Left ventricle myocardium inferior (tissue), 1 donor: ENCODE measurements at regions not wholly inside any gene's neighbourhood (a gene's known extent, or its start where the extent isn't known, plus 50 kb on each side); places are given as distances from the start of the nearest gene placed in this dataset.

ENCODE experiments used
- DNase-seq: peaks from one replicate; pipeline ENCODE4 v3.0.0-alpha.2; 2020
- H3K27ac ChIP-seq: fragments of 200-600 bp; replicated peaks from 2 replicates; pipeline ENCODE4 v1.8.0; 2021
- H3K27me3 ChIP-seq: fragments of 200-600 bp; 2 replicates; pipeline ENCODE4 v1.8.0; 2021; ENCODE audit warnings: low read depth
- H3K36me3 ChIP-seq: fragments of 200-600 bp; 2 replicates; pipeline ENCODE4 v1.8.0; 2021
- H3K4me1 ChIP-seq: fragments of 200-600 bp; 2 replicates; pipeline ENCODE4 v1.8.0; 2021
- H3K4me3 ChIP-seq: fragments of 200-600 bp; 2 replicates; pipeline ENCODE4 v1.8.0; 2021; ENCODE audit warnings: mild to moderate bottlenecking, moderate library complexity
- H3K9me3 ChIP-seq: fragments of 200-600 bp; replicated peaks from 2 replicates; pipeline ENCODE4 v1.8.0; 2021
- intact Hi-C: fragments of 100-400 bp; cut with micrococcal nuclease; formaldehyde crosslinking; loops from one replicate; pipeline ENCODE4 v1.11.0; 2022
- TF ChIP-seq, protein P1 (sequence below): fragments of 200-600 bp; IDR thresholded peaks from 2 replicates; pipeline ENCODE4 v1.8.0; 2021; ENCODE audit warnings: antibody characterized with exemption, mild to moderate bottlenecking, borderline replicate concordance
- donor health status: DM: no; HTN: yes; CAD: no; lungs with severe emphysema.

DNA sequence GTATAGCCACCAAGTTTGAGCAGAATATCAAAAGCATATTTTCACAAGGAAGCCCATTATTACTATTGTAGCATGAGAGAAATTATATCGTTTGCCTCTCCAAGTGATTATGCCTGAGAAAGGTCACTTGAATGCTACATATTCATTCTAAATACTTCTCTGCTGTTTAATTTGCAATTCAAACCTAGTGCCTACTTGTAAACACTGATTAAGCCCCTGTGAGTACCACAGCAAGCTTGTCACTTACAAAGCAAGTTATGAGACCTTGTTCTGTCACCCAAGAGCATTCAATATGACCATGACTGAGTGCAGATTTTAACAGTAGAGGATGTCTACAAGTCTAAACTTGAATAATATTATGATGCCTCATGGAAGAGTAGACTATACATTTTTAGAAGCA lies 124.7 kb upstream of the SSTR1 start:
- Histone ChIP-seq H3K4me3 (no peak overlapping the region), H3K27ac (no peak overlapping the region), H3K4me1 (no peaks in the 10 kb centered on the region), H3K27me3 (no peaks in the 10 kb centered on the region), H3K9me3 (no peaks in the 10 kb centered on the region), H3K36me3 (no peaks in the 10 kb centered on the region)
- no peak for DNase-seq
- intact Hi-C loops, result no loop called here
- TF ChIP-seq, protein P1, sequence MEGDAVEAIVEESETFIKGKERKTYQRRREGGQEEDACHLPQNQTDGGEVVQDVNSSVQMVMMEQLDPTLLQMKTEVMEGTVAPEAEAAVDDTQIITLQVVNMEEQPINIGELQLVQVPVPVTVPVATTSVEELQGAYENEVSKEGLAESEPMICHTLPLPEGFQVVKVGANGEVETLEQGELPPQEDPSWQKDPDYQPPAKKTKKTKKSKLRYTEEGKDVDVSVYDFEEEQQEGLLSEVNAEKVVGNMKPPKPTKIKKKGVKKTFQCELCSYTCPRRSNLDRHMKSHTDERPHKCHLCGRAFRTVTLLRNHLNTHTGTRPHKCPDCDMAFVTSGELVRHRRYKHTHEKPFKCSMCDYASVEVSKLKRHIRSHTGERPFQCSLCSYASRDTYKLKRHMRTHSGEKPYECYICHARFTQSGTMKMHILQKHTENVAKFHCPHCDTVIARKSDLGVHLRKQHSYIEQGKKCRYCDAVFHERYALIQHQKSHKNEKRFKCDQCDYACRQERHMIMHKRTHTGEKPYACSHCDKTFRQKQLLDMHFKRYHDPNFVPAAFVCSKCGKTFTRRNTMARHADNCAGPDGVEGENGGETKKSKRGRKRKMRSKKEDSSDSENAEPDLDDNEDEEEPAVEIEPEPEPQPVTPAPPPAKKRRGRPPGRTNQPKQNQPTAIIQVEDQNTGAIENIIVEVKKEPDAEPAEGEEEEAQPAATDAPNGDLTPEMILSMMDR, result no peak

DNA sequence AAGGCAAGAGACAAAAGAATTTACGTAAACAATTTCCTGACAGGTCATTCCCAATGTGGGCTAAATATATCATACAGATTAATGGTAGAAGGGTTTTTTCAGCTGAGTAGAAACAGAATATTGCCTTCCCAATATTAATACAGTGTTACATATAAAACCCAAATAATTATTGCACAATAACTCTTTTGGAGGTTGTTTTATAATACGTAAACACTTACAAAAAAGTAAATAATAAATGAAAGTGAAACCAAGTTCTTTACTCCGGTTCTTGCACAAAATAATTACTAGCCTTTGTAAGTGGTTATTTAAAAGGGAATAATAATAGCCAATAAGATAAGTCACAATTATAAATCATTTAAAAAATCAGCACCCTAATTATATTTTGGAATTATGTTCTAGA lies 118.6 kb upstream of the SSTR1 start:
- Histone ChIP-seq H3K27ac (peak overlapping the region; percentile 17), H3K4me1 (no peaks in the 10 kb centered on the region), H3K27me3 (no peaks in the 10 kb centered on the region), H3K9me3 (peaks cover 25% of the 10 kb centered on the region), H3K36me3 (no peaks in the 10 kb centered on the region), H3K4me3 (peak overlapping the region; percentile 52)
- intact Hi-C loops, result no loop called here
- DNase-seq, result no peak
- TF ChIP-seq, protein P1, result no peak

DNA sequence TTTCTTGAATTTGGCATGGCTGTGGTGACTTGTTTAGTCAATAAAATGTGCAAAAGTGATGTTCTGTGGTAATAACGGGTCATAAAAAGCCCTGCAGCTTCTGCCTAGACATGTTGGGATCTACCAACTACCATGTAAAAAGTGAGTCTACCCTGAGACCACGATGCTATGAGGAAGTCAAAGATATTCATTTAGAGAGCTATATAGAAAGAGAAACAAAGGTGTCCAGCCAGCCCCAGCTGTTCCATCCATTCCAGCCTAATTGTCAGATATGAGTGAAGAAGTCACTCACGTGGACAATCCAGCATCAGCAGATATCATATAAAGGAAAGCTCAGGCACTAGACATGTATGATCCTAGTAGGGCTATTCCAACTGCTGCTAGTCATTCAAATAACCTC lies 117.2 kb upstream of the SSTR1 start:
- peaks cover 38% of the 10 kb centered on the region for H3K9me3 ChIP-seq
- no peaks in the 10 kb centered on the region for H3K27me3 ChIP-seq
- TF ChIP-seq, protein P1, result no peak
- no peak overlapping the region for H3K27ac ChIP-seq
- H3K36me3 ChIP-seq, result no peaks in the 10 kb centered on the region
- H3K4me1 ChIP-seq, result no peaks in the 10 kb centered on the region
- H3K4me3 ChIP-seq, result no peak overlapping the region
- intact Hi-C loops, result no loop called here
- DNase-seq, result no peak

DNA sequence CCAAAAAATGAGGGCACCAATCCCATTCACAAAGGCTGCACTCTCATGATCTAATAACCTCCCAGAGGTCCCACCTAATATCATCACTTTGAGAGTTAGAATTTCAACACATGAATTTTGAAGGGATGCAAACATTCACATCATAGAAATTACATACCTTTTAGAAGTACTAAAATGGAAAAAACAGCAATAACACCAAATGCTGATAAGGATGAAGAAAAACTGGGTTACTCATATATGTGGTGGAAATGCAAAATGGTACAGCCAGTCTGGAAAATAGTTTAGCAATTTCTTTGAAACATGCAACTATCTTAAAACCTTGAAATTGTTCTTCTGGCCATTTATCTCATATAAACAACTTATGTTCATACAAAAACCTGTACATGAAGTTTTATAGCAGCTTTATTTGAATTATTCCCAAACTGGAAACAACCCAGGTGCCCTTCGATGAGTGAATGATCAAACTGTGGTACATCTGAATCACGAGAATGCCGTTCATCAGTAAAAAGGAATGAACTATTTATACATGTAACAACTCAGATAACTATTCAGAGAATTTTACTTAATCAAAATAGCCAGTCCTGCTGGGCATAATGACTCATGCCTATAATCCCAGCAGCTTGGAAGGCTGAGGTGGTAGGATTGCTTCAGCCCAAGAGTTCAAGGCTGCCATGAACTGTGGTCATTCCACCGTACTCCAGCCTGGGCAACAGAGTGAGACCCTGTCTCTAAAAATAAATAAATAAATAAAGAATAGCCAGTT lies 109.4 kb upstream of the SSTR1 start:
- peaks cover 64% of the 10 kb centered on the region for H3K9me3 ChIP-seq
- intact Hi-C loops, result no loop called here
- TF ChIP-seq, protein P1, result no peak
- DNase-seq, result no peak
- H3K27me3 ChIP-seq, result no peaks in the 10 kb centered on the region
- H3K4me3 ChIP-seq, result no peak overlapping the region
- no peaks in the 10 kb centered on the region for H3K4me1 ChIP-seq
- no peak overlapping the region for H3K27ac ChIP-seq
- no peaks in the 10 kb centered on the region for H3K36me3 ChIP-seq

DNA sequence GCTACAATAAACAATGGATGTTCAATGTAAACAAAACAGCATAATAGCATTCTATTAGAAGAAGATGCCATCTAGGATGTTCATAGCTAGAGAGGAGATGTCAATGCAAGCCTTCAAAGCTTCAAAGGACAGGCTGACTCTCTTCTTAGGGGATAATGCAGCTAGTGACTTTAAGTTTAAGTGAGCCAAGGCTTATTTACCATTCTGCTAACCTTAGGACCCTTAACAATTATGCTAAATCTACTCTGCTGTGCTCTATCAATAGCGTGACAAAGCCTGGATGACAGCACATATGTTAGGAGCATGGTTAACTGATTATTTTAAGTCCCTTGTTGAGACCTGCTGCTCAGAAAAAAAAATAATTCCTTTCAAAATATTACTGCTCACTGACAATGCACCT lies 106.0 kb upstream of the SSTR1 start:
- Histone ChIP-seq H3K27ac (no peak overlapping the region), H3K27me3 (no peaks in the 10 kb centered on the region), H3K4me1 (no peaks in the 10 kb centered on the region), H3K36me3 (no peaks in the 10 kb centered on the region), H3K4me3 (no peak overlapping the region), H3K9me3 (peaks cover 45% of the 10 kb centered on the region)
- intact Hi-C loops, result no loop called here
- TF ChIP-seq, protein P1, result no peak
- no peak for DNase-seq
